DND-41 (cell line): ENCODE measurements at regions not wholly inside any gene's neighbourhood (a gene's known extent, or its start where the extent isn't known, plus 50 kb on each side); places are given as distances from the start of the nearest gene placed in this dataset.

Experiments
- ATAC-seq: fragments of 200-7000 bp; cut with Tn5 transposase; 3 replicates; pipeline ENCODE4 v1.9.1; 2021; ENCODE audit warnings: low read depth; ENCODE audit not compliant: insufficient read depth
- DNase-seq: peaks from one replicate; pipeline ENCODE4 v3.0.0-alpha.2; 2020
- H2AFZ ChIP-seq: 2 replicates; pipeline ENCODE4 v1.6.0; 2012; ENCODE audit warnings: low read depth, low read length
- H3K27ac ChIP-seq: 2 replicates; pipeline ENCODE4 v1.5.1; 2012; ENCODE audit warnings: low read length, inconsistent platforms
- H3K27me3 ChIP-seq: fragments of 200-600 bp; sonication (generic); 2 replicates; pipeline ENCODE4 v1.6.0; 2012; ENCODE audit warnings: low read length, mild to moderate bottlenecking, inconsistent platforms; ENCODE audit not compliant: insufficient read depth, poor library complexity
- H3K36me3 ChIP-seq: 2 replicates; pipeline ENCODE4 v1.5.1; 2012; ENCODE audit warnings: low read length, inconsistent platforms; ENCODE audit not compliant: insufficient read depth
- H3K4me1 ChIP-seq: 2 replicates; pipeline ENCODE4 v1.5.1; 2012; ENCODE audit warnings: mild to moderate bottlenecking, low read length; ENCODE audit not compliant: insufficient read depth
- H3K4me2 ChIP-seq: 2 replicates; pipeline ENCODE4 v1.6.0; 2012; ENCODE audit warnings: mild to moderate bottlenecking, moderate library complexity, low read length, inconsistent platforms; ENCODE audit not compliant: insufficient read depth
- H3K4me3 ChIP-seq, 2 experiments: fragments of 200-600 bp in 1 of 2; shearing (Covaris generic) in 1 of 2; 2 replicates each; pipeline ENCODE4 v1.5.1; 2012 to 2016; ENCODE audit warnings: inconsistent platforms in 2 of 2, low read length in 2 of 2, mild to moderate bottlenecking in 2 of 2, low read depth in 1 of 2, moderate library complexity in 1 of 2
- H3K79me2 ChIP-seq: 2 replicates; pipeline ENCODE4 v1.6.0; 2012; ENCODE audit warnings: low read length, inconsistent platforms; ENCODE audit not compliant: insufficient read depth
- H3K9ac ChIP-seq: 2 replicates; pipeline ENCODE4 v1.6.0; 2012; ENCODE audit warnings: low read depth, mild to moderate bottlenecking, inconsistent platforms, low read length, moderate library complexity
- H3K9me3 ChIP-seq: 2 replicates; pipeline ENCODE4 v1.5.1; 2012; ENCODE audit warnings: low read length, moderate library complexity, mild to moderate bottlenecking, inconsistent platforms; ENCODE audit not compliant: insufficient read depth, severe bottlenecking
- H4K20me1 ChIP-seq: 2 replicates; pipeline ENCODE4 v1.6.0; 2012; ENCODE audit warnings: low read length; ENCODE audit not compliant: insufficient read depth
- CTCF ChIP-seq: IDR thresholded peaks from 2 replicates; pipeline ENCODE4 v1.5.1; 2012; ENCODE audit warnings: borderline replicate concordance, low read length, moderate library complexity, mild to moderate bottlenecking; ENCODE audit not compliant: poor library complexity, severe bottlenecking; ENCODE audit errors: extremely low read depth
- EZH2 ChIP-seq: IDR thresholded peaks from 3 replicates; pipeline ENCODE4 v1.6.1; 2012; ENCODE audit warnings: borderline replicate concordance, low read depth, mild to moderate bottlenecking, moderate library complexity, low read length, inconsistent platforms; ENCODE audit not compliant: severe bottlenecking

GRCh38 chr20:39266989-39267388 is 304.8 kb downstream of the DHX35 start:
- peaks cover 6% of the 10 kb centered on the region for H3K9me3 ChIP-seq
- TF ChIP-seq EZH2 = no peak
- no peak for TF ChIP-seq CTCF
- H3K27me3 ChIP-seq = no peaks in the 10 kb centered on the region
- no peaks in the 10 kb centered on the region for H3K36me3 ChIP-seq
- DNase-seq (no peak), ATAC-seq (no peak)
- H4K20me1 ChIP-seq = no peaks in the 10 kb centered on the region
- H3K4me2 ChIP-seq = no peak overlapping the region
- H3K9ac ChIP-seq = no peak overlapping the region
- no peak overlapping the region for H3K4me3 ChIP-seq
- peaks cover 47% of the 10 kb centered on the region for H3K4me1 ChIP-seq
- peak overlapping the region; percentile 80 for H3K27ac ChIP-seq
- no peaks in the 10 kb centered on the region for H3K79me2 ChIP-seq
- no peak overlapping the region for H2AFZ ChIP-seq

- no peak overlapping the region for H3K4me3 ChIP-seq
- ATAC-seq (peak; percentile 61), DNase-seq (peak; percentile 81)
- no peaks in the 10 kb centered on the region for H3K27me3 ChIP-seq
- no peaks in the 10 kb centered on the region for H4K20me1 ChIP-seq
- peaks cover 6% of the 10 kb centered on the region for H3K9me3 ChIP-seq
- H3K79me2 ChIP-seq = no peaks in the 10 kb centered on the region
- H3K4me1 ChIP-seq = peaks cover 65% of the 10 kb centered on the region
- no peak for TF ChIP-seq EZH2
- TF ChIP-seq CTCF = peak; percentile 98
- no peak overlapping the region for H3K4me2 ChIP-seq
- H3K27ac ChIP-seq = peak overlapping the region; percentile 80
- no peak overlapping the region; the same call in 1 of the 2 replicates for H2AFZ ChIP-seq
- no peaks in the 10 kb centered on the region for H3K36me3 ChIP-seq
- no peak overlapping the region for H3K9ac ChIP-seq
Measured at GRCh38 chr20:39264506-39265172, 302.5 kb downstream of the DHX35 start.

GRCh38 chr20:39263076-39263475 is 300.9 kb downstream of the DHX35 start:
- no peak overlapping the region for H3K4me2 ChIP-seq
- H3K27me3 ChIP-seq = no peaks in the 10 kb centered on the region
- TF ChIP-seq CTCF (no peak), EZH2 (no peak)
- H3K4me1 ChIP-seq = peaks cover 65% of the 10 kb centered on the region
- H3K9me3 ChIP-seq = peaks cover 6% of the 10 kb centered on the region
- no peak for ATAC-seq
- no peak overlapping the region for H2AFZ ChIP-seq
- no peaks in the 10 kb centered on the region for H4K20me1 ChIP-seq
- H3K36me3 ChIP-seq = no peaks in the 10 kb centered on the region
- H3K9ac ChIP-seq = no peak overlapping the region
- peak overlapping the region; percentile 80; the same call in 1 of the 2 replicates for H3K27ac ChIP-seq
- no peak overlapping the region for H3K4me3 ChIP-seq
- DNase-seq = no peak
- peaks cover 1% of the 10 kb centered on the region; the same call in 1 of the 2 replicates for H3K79me2 ChIP-seq
